Activated CD8-positive, alpha-beta memory T cell treated with anti-CD3 and anti-CD28 coated beads, Interleukin-2, amount 10 ng/mL, durations not matched to agents 7 days and 5 days (primary cell): ENCODE measurements at regions not wholly inside any gene's neighbourhood (a gene's known extent, or its start where the extent isn't known, plus 50 kb on each side); places are given as distances from the start of the nearest gene placed in this dataset.

ENCODE experiments used
- ATAC-seq: fragments of 150-1000 bp; cut with Tn5 transposase; one replicate; pipeline ENCODE4 v1.10.0; 2021; ENCODE audit warnings: moderate library complexity
- CTCF ChIA-PET: fragments of 350-600 bp; sonication (Branson Sonifier 250); formaldehyde crosslinking; loops from one replicate; lab custom pipeline; 2021; ENCODE audit warnings: antibody characterized with exemption; lab: Charles Lee
- DNase-seq: peaks from one replicate; pipeline ENCODE4 v3.0.0-alpha.2; 2020
- H3K27ac Mint-ChIP-seq: one replicate; pipeline ENCODE4 v1.8.0; 2021; ENCODE audit warnings: mild to moderate bottlenecking, mixed read lengths
- H3K27me3 Mint-ChIP-seq: one replicate; pipeline ENCODE4 v1.8.0; 2021; ENCODE audit warnings: mixed read lengths
- H3K36me3 Mint-ChIP-seq: one replicate; pipeline ENCODE4 v1.8.0; 2021; ENCODE audit warnings: mild to moderate bottlenecking, mixed read lengths
- H3K4me1 Mint-ChIP-seq: one replicate; pipeline ENCODE4 v1.8.0; 2021; ENCODE audit warnings: mixed read lengths
- H3K4me3 Mint-ChIP-seq: one replicate; pipeline ENCODE4 v1.8.0; 2021; ENCODE audit warnings: mild to moderate bottlenecking, moderate library complexity, mixed read lengths
- H3K9me3 Mint-ChIP-seq: one replicate; pipeline ENCODE4 v1.8.0; 2022; ENCODE audit warnings: low read depth, mixed read lengths

DNA sequence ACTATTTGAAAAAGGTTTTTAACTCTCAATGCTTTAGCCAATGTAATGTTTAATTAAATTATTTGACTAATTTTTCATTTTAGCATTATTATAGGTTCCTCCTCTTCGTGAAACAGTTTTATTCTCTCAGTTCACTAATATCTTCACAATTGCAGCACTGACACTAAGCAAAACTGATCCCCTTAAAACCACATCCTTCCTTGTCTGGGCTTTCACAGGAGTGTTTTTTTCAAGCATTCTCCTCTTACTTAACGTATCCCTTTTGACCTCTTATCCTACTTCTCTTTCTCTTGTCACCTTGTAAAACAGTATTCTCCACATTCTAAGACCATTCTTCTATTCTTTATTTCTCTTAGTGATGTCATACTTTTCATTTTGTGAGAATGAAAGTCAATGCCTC is 112.8 kb downstream of the DSC3 start:
- no peaks in the 10 kb centered on the region for H3K4me1 Mint-ChIP-seq
- H3K27me3 Mint-ChIP-seq: no peaks in the 10 kb centered on the region
- no peak overlapping the region for H3K27ac Mint-ChIP-seq
- DNase-seq (no peak), ATAC-seq (no peak)
- H3K9me3 Mint-ChIP-seq: peaks cover 11% of the 10 kb centered on the region
- no peak overlapping the region for H3K4me3 Mint-ChIP-seq
- no peaks in the 10 kb centered on the region for H3K36me3 Mint-ChIP-seq
- CTCF ChIA-PET: no interaction called here

DNA sequence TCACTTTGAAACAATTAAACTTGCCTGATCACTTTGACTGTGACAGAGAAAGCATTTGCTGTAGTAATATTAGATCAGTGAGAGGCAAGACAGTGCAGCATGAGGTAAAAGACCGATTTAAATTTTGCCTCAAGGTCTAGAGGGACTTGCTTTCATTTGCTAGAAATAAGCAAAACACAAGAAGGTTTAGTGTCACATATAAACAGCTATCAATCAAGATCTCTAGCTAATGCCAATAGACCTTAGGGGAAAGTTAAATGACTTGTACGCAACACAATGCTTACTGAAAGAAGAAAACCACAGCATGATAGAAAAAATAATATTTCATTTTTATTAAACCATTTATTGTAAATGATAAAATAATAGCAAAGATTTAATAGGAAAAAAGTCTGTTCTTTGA is 113.5 kb downstream of the DSC3 start:
- Mint-ChIP-seq H3K4me1 (no peaks in the 10 kb centered on the region), H3K36me3 (no peaks in the 10 kb centered on the region), H3K27me3 (no peaks in the 10 kb centered on the region), H3K4me3 (no peak overlapping the region), H3K9me3 (peaks cover 14% of the 10 kb centered on the region), H3K27ac (no peak overlapping the region)
- DNase-seq (no peak), ATAC-seq (no peak)
- CTCF ChIA-PET: no interaction called here

DNA sequence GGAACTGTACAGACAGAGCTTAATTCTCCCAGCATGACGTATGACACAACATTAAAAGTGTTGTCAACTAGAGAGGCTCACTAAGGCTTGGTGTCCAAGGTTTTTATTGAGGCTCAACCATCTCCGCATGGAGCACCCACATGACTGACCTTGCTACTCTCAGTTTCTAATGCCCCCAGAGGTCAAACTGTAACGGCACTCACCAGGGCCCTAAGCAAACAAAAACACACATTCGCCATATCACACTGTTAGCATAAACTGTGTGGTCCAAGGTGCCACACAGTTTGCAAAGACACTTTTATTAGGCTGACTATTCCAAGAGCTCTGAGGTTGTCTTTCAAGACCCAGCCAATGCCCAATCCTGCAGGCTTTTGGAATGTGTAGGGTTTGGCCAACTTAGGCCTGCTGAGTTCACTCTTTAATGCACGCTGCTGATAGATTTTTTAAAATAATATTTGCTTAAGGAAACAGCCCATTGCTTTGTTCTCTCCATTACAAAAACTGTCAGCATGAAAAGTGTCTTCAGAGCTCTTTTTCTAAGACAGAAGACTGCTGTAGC is 114.9 kb downstream of the DSC3 start:
- H3K4me1 Mint-ChIP-seq: no peaks in the 10 kb centered on the region
- CTCF ChIA-PET: no interaction called here
- H3K4me3 Mint-ChIP-seq: no peak overlapping the region
- H3K36me3 Mint-ChIP-seq: no peaks in the 10 kb centered on the region
- H3K27me3 Mint-ChIP-seq: no peaks in the 10 kb centered on the region
- H3K9me3 Mint-ChIP-seq: peaks cover 16% of the 10 kb centered on the region
- no peak overlapping the region for H3K27ac Mint-ChIP-seq
- ATAC-seq (no peak), DNase-seq (no peak)

DNA sequence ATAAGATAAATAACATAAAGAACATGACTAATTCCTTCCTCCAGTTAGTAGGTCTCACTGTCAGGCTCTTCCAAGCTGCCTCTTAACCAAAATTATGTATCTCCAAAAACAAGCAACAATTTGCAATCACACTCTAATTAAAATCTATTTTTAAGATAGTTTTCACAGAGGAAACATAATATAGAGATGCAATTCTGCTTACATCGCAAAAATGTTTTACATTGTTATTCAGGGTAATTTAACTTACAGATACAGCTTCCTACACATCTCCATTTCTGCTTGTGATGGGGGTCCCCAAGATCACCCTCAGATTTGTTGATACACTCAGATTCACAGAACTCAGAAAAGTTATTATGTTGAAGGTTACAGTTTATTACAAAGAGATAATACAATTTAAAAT is 115.5 kb downstream of the DSC3 start:
- ATAC-seq (no peak), DNase-seq (no peak)
- no peaks in the 10 kb centered on the region for H3K4me1 Mint-ChIP-seq
- H3K27me3 Mint-ChIP-seq: no peaks in the 10 kb centered on the region
- no peak overlapping the region for H3K27ac Mint-ChIP-seq
- H3K9me3 Mint-ChIP-seq: peaks cover 16% of the 10 kb centered on the region
- CTCF ChIA-PET: no interaction called here
- no peak overlapping the region for H3K4me3 Mint-ChIP-seq
- no peaks in the 10 kb centered on the region for H3K36me3 Mint-ChIP-seq

DNA sequence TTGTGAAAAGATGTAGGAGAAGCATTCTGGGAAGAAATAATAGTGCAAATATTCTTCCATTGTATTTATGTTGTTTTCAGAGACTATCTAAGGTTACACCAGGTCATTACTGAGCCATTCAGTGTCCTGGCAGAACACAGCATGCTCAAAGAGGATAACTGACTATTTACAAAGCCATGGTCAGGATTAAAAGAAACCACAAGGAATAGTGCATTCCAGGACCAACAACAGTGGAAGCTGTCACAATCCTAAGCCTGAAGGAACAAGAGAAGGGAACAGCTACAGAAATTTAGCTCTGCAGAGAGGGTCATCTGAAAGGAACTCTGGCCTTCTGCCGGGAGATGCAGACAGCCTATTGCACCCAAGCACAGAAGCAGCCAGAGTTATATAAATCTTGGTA is 116.7 kb downstream of the DSC3 start:
- CTCF ChIA-PET: no interaction called here
- no peak overlapping the region for H3K27ac Mint-ChIP-seq
- H3K4me3 Mint-ChIP-seq: no peak overlapping the region
- peaks cover 19% of the 10 kb centered on the region for H3K9me3 Mint-ChIP-seq
- ATAC-seq (no peak), DNase-seq (no peak)
- H3K27me3 Mint-ChIP-seq: no peaks in the 10 kb centered on the region
- no peaks in the 10 kb centered on the region for H3K4me1 Mint-ChIP-seq
- no peaks in the 10 kb centered on the region for H3K36me3 Mint-ChIP-seq

DNA sequence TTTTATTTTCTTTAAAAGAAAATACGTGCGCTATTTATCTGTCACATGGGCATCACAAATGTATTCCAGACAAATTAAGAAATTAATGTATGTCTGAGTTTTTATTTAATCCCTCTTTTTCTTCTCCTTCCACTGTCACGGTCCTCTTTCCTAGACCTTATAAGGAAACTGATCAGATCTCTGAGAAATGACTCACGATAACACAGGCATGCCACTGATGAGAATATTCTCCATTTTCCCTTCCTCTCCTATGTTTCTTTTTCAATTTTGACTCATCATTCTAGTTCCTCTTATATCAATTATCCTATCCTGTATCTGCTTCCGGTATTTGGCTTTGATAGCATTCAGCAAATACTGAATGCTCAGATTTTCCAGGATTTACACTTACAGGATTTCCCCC is 121.8 kb downstream of the DSC3 start:
- CTCF ChIA-PET: no interaction called here
- no peaks in the 10 kb centered on the region for H3K27me3 Mint-ChIP-seq
- H3K9me3 Mint-ChIP-seq: peaks cover 11% of the 10 kb centered on the region
- DNase-seq (no peak), ATAC-seq (no peak)
- H3K27ac Mint-ChIP-seq: no peak overlapping the region
- H3K36me3 Mint-ChIP-seq: no peaks in the 10 kb centered on the region
- H3K4me1 Mint-ChIP-seq: no peaks in the 10 kb centered on the region
- H3K4me3 Mint-ChIP-seq: no peak overlapping the region

DNA sequence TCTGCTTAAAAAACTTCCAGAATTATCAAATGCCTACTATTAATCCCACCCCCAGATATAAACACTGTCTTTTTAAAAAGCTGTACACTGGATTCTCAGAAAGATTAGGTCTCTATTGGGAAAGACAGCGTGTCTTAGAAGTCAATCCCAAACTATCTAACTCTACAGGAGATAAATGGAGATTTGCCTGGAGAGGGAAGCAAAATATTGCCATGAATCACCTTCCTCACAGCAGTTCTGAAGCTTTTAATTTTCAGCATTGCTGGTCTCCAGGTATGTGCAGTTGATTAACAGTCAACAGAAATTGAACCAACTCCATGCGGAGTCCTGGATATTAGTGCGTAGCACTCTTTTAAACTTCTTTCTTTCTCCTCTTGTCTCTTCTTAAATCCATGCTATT is 122.2 kb downstream of the DSC3 start:
- CTCF ChIA-PET: no interaction called here

DNA sequence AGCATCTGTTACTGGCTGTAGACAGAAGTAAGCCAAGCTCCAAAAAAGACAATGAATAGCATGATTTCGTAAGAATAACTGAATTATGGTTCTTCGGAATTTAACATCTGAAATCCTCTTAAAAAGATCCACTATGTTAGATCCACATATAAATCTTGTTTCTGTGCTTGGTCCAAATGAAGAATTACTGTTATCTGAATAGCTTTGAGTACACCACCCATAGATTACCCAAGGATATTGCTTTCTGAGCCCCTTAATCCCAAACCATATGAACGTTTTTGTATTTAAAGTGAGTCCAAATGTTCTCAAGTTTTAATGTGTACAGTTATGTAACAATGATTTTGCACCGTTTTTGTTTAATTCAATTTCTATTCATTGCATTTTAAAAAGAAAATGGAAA is 124.9 kb downstream of the DSC3 start:
- Mint-ChIP-seq H3K4me1 (no peaks in the 10 kb centered on the region), H3K9me3 (peaks cover 8% of the 10 kb centered on the region), H3K4me3 (no peak overlapping the region), H3K27ac (no peak overlapping the region), H3K27me3 (no peaks in the 10 kb centered on the region), H3K36me3 (no peaks in the 10 kb centered on the region)
- ATAC-seq (no peak), DNase-seq (no peak)
- CTCF ChIA-PET: no interaction called here

More for the DNA sequence above, 122.2 kb downstream of the DSC3 start:
- ATAC-seq (no peak), DNase-seq (no peak)
- peaks cover 13% of the 10 kb centered on the region for H3K9me3 Mint-ChIP-seq
- no peak overlapping the region for H3K4me3 Mint-ChIP-seq
- no peaks in the 10 kb centered on the region for H3K27me3 Mint-ChIP-seq
- no peak overlapping the region for H3K27ac Mint-ChIP-seq
- H3K36me3 Mint-ChIP-seq: no peaks in the 10 kb centered on the region
- no peaks in the 10 kb centered on the region for H3K4me1 Mint-ChIP-seq

DNA sequence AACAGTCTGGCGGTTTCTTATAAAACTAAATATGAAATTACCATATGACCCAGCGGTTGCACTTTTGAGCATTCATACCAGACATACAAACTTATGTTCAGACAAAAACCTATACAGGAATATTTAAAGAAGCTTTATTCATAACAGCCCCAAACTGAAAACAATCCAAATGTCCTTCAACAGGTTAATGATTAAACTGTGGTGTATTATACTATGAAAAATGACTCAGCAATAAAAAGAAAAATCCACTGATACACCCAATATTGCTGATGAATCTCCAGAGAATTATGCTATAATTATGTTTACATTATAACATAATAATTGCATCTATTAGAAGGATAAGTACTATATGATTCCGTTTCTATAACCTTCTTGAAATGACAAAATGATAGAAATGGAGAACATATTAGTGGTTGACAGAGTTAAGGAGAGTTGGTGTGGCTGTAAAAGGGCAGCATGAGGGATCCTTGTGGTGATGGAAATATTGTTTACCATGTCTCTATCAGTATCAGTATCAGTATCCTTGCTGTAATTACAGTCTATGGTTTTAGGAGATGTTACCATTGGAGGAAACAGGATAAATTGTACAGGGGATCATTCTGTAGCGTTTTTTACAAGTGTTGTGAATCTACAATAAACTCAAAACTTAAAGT is 127.1 kb downstream of the DSC3 start:
- H3K27me3 Mint-ChIP-seq: no peaks in the 10 kb centered on the region
- no peaks in the 10 kb centered on the region for H3K36me3 Mint-ChIP-seq
- CTCF ChIA-PET: no interaction called here
- DNase-seq: no peak
- ATAC-seq: no peak
- H3K9me3 Mint-ChIP-seq: peaks cover 3% of the 10 kb centered on the region
- H3K27ac Mint-ChIP-seq: no peak overlapping the region
- H3K4me1 Mint-ChIP-seq: no peaks in the 10 kb centered on the region
- no peak overlapping the region for H3K4me3 Mint-ChIP-seq

DNA sequence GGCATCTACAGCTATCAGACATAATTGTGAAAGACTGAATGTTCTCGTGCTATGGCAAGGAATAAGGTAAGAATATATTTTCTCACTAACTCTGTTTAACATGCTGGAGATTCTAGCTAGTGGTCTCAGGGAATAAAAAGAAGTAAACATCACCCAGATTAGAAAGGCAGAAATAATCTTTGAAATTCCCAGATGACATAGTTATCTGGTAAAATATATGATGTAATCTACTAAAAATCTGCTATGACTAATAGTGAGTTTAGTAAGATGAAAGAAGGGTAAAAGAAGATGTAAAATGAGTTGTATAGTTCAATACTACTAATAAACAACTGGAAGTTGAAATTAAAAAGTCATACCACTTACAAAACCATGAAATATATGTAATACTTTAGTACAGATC is 134.2 kb downstream of the DSC3 start:
- Mint-ChIP-seq H3K27me3 (no peaks in the 10 kb centered on the region), H3K9me3 (peaks cover 5% of the 10 kb centered on the region), H3K4me3 (no peak overlapping the region), H3K27ac (no peak overlapping the region), H3K4me1 (no peaks in the 10 kb centered on the region), H3K36me3 (no peaks in the 10 kb centered on the region)
- no peak for DNase-seq
- CTCF ChIA-PET: no interaction called here
- no peak for ATAC-seq

DNA sequence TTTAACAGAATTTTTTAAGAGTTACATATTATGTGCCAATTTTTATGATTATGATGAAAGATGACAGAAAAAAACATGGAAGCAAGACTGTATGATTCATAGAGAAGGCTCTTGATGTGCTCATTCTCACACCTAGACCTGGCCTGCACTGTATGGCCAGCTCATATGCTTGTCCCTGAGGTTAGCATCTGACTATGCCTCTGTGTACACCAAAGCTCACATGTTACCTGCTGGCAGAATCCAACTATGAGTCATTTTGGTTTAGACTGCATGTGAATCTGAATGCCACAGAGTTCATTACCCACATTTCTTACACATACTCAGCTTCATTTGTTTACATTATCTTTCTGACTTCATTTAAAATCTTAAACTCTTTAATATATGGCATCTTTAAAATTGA is 139.0 kb downstream of the DSC3 start:
- H3K36me3 Mint-ChIP-seq: no peaks in the 10 kb centered on the region
- no peaks in the 10 kb centered on the region for H3K27me3 Mint-ChIP-seq
- no peak overlapping the region for H3K4me3 Mint-ChIP-seq
- H3K4me1 Mint-ChIP-seq: no peaks in the 10 kb centered on the region
- CTCF ChIA-PET: no interaction called here
- no peak for ATAC-seq
- H3K27ac Mint-ChIP-seq: no peak overlapping the region
- peaks cover 11% of the 10 kb centered on the region for H3K9me3 Mint-ChIP-seq
- DNase-seq: no peak

DNA sequence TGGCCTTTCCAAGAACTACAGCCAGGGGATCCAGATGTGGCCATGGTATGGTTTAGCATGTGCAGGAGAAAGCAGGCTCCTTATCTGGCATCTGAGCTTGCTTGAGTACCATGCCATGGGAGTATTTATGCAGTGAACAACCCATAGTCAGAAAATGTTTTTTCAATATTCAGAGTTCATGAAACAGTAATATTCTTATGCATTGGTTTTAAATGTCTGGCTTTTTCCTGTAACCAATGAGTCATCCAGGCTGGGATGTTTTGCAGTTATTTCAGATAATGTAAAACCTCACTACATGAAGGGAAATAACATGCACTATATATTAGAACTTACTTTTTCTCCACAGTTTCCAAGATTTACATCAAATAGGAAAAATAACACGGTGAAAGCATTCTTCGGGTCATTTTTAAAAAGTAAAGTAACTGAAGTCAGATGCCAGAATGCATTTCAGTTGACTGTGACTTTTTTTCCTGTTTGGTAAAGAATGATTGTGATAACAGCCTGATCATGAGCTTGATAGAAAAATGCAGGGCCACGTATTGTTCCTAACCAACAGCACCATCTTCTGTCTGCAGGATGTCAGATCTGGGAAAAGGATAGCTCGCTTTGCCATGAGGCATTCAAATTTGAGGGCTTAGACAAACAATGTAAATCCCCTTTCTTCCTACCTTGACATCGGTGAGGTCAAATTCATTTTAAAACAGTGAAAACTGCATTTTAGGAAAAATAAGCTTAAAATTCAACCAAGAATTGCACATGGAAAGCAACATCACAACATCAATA is 152.8 kb downstream of the DSC3 start:
- no peaks in the 10 kb centered on the region for H3K36me3 Mint-ChIP-seq
- no peak overlapping the region for H3K27ac Mint-ChIP-seq

DNA sequence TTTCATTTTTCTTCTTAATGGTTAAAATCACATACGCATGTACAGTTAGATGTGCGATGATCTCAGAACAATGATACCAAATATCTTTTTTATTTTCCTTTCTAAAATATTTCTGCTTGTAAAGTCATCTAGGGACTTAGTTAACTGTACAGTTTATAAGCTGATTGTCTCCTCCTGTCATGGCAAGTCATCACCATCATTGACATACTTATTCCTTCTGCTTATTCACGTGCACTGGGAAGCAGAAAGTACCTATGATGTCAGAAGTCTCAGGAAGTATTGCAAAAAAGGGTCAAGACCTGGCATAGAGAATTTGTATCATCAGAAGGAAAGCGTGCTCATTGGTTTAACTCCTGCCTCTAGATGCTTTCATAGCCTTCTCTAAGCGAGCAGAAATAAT is 154.2 kb downstream of the DSC3 start:
- DNase-seq: no peak
- peaks cover 11% of the 10 kb centered on the region for H3K9me3 Mint-ChIP-seq
- H3K27me3 Mint-ChIP-seq: no peaks in the 10 kb centered on the region
- H3K36me3 Mint-ChIP-seq: no peaks in the 10 kb centered on the region
- ATAC-seq: no peak
- no peaks in the 10 kb centered on the region for H3K4me1 Mint-ChIP-seq
- no peak overlapping the region for H3K27ac Mint-ChIP-seq
- CTCF ChIA-PET: no interaction called here
- no peak overlapping the region for H3K4me3 Mint-ChIP-seq

More for the DNA sequence above, 152.8 kb downstream of the DSC3 start:
- H3K4me1 Mint-ChIP-seq: no peaks in the 10 kb centered on the region
- CTCF ChIA-PET: no interaction called here
- H3K4me3 Mint-ChIP-seq: no peak overlapping the region
- ATAC-seq (no peak), DNase-seq (no peak)
- no peaks in the 10 kb centered on the region for H3K27me3 Mint-ChIP-seq
- H3K9me3 Mint-ChIP-seq: peaks cover 11% of the 10 kb centered on the region

DNA sequence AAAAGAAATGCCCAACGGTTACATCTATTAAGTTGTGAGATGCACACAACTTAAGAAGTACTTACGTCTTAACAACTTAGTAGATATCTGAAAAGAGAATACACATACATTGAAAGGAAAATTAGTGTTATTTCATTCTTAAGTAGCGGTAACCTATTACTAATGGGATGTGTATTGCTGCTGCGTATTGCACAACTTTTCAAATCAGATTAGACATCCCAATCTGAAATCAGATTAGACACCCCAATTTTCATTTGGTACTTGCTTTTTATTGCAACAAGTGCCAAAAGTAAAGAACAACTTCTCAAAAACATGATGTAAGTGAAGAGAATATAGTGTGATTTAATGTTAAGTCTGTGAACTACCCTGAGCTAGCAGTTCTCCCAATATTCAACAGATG is 155.5 kb downstream of the DSC3 start:
- Mint-ChIP-seq H3K36me3 (no peaks in the 10 kb centered on the region), H3K27ac (no peak overlapping the region), H3K4me3 (no peak overlapping the region), H3K4me1 (no peaks in the 10 kb centered on the region), H3K27me3 (no peaks in the 10 kb centered on the region), H3K9me3 (peaks cover 10% of the 10 kb centered on the region)
- ATAC-seq (no peak), DNase-seq (no peak)
- CTCF ChIA-PET: no interaction called here
